NB4 (cell line): ENCODE measurements at regions not wholly inside any gene's neighbourhood (a gene's known extent, or its start where the extent isn't known, plus 50 kb on each side); places are given as distances from the start of the nearest gene placed in this dataset.

ENCODE experiments used
- DNase-seq: peaks from one replicate; pipeline ENCODE4 v3.0.0; 2010; ENCODE audit warnings: low read depth
- H3K4me3 ChIP-seq: one replicate; pipeline ENCODE4 v1.5.1; 2011; ENCODE audit warnings: mild to moderate bottlenecking, low read depth, low read length, moderate library complexity
- CTCF ChIP-seq: IDR thresholded peaks from one replicate; pipeline ENCODE4 v1.5.1; 2012; ENCODE audit warnings: low read depth, low read length
- MYC ChIP-seq: IDR thresholded peaks from 2 replicates; pipeline ENCODE4 v1.6.1; 2011; ENCODE audit warnings: low read depth, low read length
- POLR2A ChIP-seq: IDR thresholded peaks from 2 replicates; pipeline ENCODE4 v1.6.1; 2011; ENCODE audit warnings: mild to moderate bottlenecking; ENCODE audit not compliant: insufficient read length; ENCODE audit errors: extremely low read depth
- TF ChIP-seq, protein P1 (sequence below): IDR thresholded peaks from 2 replicates; pipeline ENCODE4 v1.6.1; 2011; ENCODE audit warnings: low read depth, low read length

DNA sequence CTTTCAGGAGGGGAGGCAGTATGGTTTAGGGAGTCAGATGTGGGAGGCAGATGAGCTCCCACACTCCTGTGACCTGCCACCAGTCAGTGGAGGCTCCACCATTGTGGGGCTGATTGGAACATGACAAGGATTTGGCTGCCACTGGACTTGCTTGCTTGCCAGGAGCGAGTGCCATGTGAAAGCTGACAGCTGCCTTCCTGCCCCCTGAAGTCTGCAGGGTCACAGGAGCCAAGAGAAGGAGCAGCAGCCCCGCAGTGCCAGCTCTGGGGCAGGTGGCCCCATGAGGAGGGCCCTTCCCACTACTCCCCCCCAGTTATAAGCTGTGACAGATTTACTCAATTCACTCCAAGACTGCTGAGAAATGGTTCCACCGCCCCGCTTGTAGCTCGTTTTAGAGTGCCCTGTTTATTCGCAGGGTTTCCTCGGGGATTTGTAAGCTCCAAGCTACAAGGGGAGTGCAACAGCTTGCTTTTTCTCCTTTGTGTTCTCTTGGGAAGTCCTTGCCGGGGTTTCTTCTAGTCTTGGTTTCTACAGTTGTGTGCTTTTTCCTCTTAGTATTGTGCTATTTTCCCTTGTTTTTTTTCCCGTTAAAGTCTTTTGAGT, 414.3 kb downstream of the MEIS1 start:
- H3K4me3 ChIP-seq = no peak overlapping the region
- TF ChIP-seq CTCF (no peak), POLR2A (no peak), MYC (no peak)
- TF ChIP-seq, protein P1, sequence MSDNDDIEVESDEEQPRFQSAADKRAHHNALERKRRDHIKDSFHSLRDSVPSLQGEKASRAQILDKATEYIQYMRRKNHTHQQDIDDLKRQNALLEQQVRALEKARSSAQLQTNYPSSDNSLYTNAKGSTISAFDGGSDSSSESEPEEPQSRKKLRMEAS = no peak
- DNase-seq = no peak

DNA sequence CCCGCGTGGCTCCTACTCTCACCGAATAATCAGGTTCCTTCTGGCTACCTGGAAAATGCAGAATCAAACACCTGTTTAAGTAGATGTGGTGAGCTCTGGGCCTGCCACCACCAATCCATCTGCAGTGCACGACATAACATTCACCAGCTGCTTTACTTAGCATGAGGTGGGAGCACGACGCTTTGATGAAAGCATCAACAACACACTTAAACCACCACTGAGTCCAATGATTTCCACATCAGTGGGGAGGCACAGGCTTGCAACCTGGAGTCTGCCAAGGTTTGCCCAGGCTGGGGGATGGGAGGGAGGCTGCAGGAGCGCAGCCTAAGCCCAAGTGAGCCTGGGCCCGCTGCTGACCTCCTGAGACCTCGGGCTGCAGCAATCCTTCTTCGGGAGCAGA, 415.5 kb downstream of the MEIS1 start:
- no peak overlapping the region for H3K4me3 ChIP-seq
- TF ChIP-seq POLR2A (no peak), MYC (no peak), CTCF (no peak)
- TF ChIP-seq, protein P1 = no peak
- DNase-seq = no peak

GRCh38 chr2:66851449-66851872, 416.5 kb downstream of the MEIS1 start:
- no peak overlapping the region for H3K4me3 ChIP-seq
- no peak for DNase-seq
- TF ChIP-seq MYC (no peak), POLR2A (no peak), CTCF (no peak)
- TF ChIP-seq, protein P1 = no peak

DNA sequence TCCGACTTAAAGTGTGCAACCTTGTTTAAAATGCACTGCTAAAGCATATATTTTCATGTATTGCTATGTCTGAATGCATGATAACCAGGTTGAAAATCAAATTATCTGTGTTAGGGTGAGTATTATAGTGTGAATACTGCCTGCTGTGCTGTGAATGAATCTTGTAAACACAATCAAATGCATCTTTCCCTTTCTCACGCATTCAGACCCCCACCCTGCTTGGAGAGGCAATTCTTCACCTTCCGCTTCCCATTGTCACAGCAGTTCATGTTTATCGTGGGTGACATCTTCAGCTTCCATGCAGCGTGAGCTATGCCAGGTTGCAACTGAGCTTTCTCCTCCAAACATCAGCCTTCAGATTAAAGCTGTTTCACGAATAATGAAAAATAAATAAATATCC, 418.0 kb downstream of the MEIS1 start:
- no peak for DNase-seq
- no peak overlapping the region for H3K4me3 ChIP-seq
- TF ChIP-seq, protein P1 = no peak
- TF ChIP-seq MYC (no peak), CTCF (no peak), POLR2A (no peak)

DNA sequence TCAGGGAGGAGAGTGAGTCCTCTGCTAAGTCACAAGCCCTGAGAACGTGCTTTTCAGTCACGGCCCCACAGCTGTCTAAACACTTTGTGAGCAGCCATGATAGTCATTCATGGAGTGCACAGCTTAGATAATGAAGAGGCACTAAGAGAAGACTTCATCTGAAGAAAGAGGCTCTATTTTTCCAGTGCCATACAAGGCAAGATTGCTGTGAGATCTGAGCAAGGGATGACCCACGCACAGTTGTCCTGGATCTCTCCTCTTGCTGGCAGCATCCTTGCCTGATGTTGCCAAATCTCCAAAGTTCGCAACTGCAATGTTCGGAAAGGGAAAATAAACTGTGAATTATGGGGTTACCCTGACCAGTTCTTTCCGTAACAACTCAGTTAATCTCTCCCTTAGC, 418.7 kb downstream of the MEIS1 start:
- no peak for DNase-seq
- TF ChIP-seq MYC = no peak
- TF ChIP-seq, protein P1 = no peak
- no peak for TF ChIP-seq CTCF
- no peak for TF ChIP-seq POLR2A
- no peak overlapping the region for H3K4me3 ChIP-seq

DNA sequence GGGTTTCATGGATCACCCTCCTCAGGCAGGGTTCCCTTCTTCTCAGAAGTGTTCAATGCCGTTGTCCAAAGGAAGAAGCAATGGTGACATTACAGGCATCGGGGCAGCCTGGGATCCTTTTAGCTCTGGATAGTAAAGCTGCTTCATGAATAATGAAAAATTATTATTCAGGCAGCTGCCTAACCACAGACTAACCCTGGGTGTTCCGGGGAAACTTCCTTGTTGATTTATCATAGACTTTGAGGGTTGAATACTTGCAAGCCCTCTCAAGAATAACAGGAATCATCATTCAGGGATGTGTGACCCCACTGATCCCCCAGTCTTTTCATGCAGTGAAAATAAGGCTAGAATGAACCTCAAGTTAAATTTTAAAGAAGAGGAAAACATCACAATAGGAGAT, 419.4 kb downstream of the MEIS1 start:
- TF ChIP-seq, protein P1 = no peak
- TF ChIP-seq POLR2A = no peak
- TF ChIP-seq CTCF = no peak
- no peak for TF ChIP-seq MYC
- no peak overlapping the region for H3K4me3 ChIP-seq
- no peak for DNase-seq
